A549 (cell line): ENCODE measurements at regions not wholly inside any gene's neighbourhood (a gene's known extent, or its start where the extent isn't known, plus 50 kb on each side); places are given as distances from the start of the nearest gene placed in this dataset.

Source experiments
- ATAC-seq, 2 experiments: fragments of 200-7000 bp in 1 of 2; fragments of >200 bp in 1 of 2; cut with Nextera tagmentation in 1 of 2; cut with Tn5 transposase in 1 of 2; 3 replicates each; pipeline versions ENCODE4 v1.8.0 to v1.9.1; 2018 to 2020; ENCODE audit warnings: mild to moderate bottlenecking in 1 of 2, moderate library complexity in 1 of 2
- CTCF ChIA-PET: fragments of 300-600 bp; sonication (Branson Sonifier 250); formaldehyde crosslinking; extraction: SDS; loops from one replicate; lab custom pipeline; 2021; ENCODE audit warnings: antibody characterized with exemption, inconsistent platforms; lab: Yijun Ruan, JAX
- POLR2A ChIA-PET: fragments of 350-600 bp; formaldehyde crosslinking; extraction: SDS; loops from one replicate; lab custom pipeline; 2021; ENCODE audit warnings: antibody characterized with exemption, inconsistent platforms; lab: Yijun Ruan, JAX
- DNase-seq, 2 experiments: peaks; one replicate each; pipeline versions ENCODE4 v3.0.0 to v3.0.0-alpha.2; 2011 to 2016; ENCODE audit warnings: low read depth in 1 of 2, low spot score in 1 of 2
- FAIRE-seq: peaks from 2 replicates; lab custom pipeline; 2011; peaks lifted over from hg19 to GRCh38; lab: Jason Lieb, UNC
- H3K27ac ChIP-seq, 2 experiments: fragments of >200 bp; sonication (Bioruptor Twin); formaldehyde crosslinking; 3 replicates each; pipeline ENCODE4 v1.5.1; 2016 to 2017
- H3K4me1 ChIP-seq: fragments of >200 bp; sonication (Bioruptor Twin); formaldehyde crosslinking; 3 replicates; pipeline ENCODE4 v1.6.1; 2016
- H3K4me2 ChIP-seq: fragments of >200 bp; sonication (Bioruptor Twin); formaldehyde crosslinking; 3 replicates; pipeline ENCODE4 v1.6.1; 2016
- H3K4me3 ChIP-seq: fragments of >200 bp; sonication (Bioruptor Twin); formaldehyde crosslinking; 3 replicates; pipeline ENCODE4 v1.5.1; 2016
- H3K9me3 ChIP-seq: fragments of >200 bp; sonication (Bioruptor Twin); formaldehyde crosslinking; 3 replicates; pipeline ENCODE4 v1.6.1; 2016
- CHD2 ChIP-seq: fragments of 150-350 bp; IDR thresholded peaks from 2 replicates; pipeline ENCODE4 v1.6.1; 2014; ENCODE audit warnings: low read length; ENCODE audit not compliant: partially characterized antibody
- CTCF ChIP-seq: fragments of >200 bp; sonication (Bioruptor Twin); formaldehyde crosslinking; IDR thresholded peaks from 3 replicates; pipeline ENCODE4 v1.5.1; 2016
- ELK1 ChIP-seq: fragments of 150-350 bp; IDR thresholded peaks from 2 replicates; pipeline ENCODE4 v1.6.1; 2014; ENCODE audit warnings: low read depth, mild to moderate bottlenecking, low read length
- EP300 ChIP-seq, 2 experiments: fragments of >200 bp; sonication (Bioruptor Twin); formaldehyde crosslinking; IDR thresholded peaks; 2 replicates in 1 of 2; 3 replicates in 1 of 2; pipeline ENCODE4 v1.6.1; 2016 to 2017
- HES2 ChIP-seq: fragments of >200 bp; sonication (Bioruptor Twin); formaldehyde crosslinking; IDR thresholded peaks from 2 replicates; pipeline ENCODE4 v1.6.1; 2016
- HEYL ChIP-seq: fragments of 250-450 bp; sonication (Bioruptor Pico); IDR thresholded peaks from 2 replicates; pipeline ENCODE4 v1.8.0; 2021; ENCODE audit warnings: mild to moderate bottlenecking, moderate library complexity
- HMGXB4 ChIP-seq: fragments of 250-450 bp; sonication (Bioruptor Pico); IDR thresholded peaks from 2 replicates; pipeline ENCODE4 v1.5.0; 2021; ENCODE audit warnings: mild to moderate bottlenecking, moderate library complexity, borderline replicate concordance
- HOXA7 ChIP-seq: fragments of 250-450 bp; sonication (Bioruptor Pico); IDR thresholded peaks from 2 replicates; pipeline ENCODE4 v1.5.0; 2020; ENCODE audit warnings: mild to moderate bottlenecking, moderate library complexity
- KDM1A ChIP-seq: fragments of 200-600 bp; sonication (generic); IDR thresholded peaks from 2 replicates; pipeline ENCODE4 v1.6.1; 2016; ENCODE audit warnings: low read depth, mild to moderate bottlenecking
- MAX ChIP-seq: IDR thresholded peaks from 2 replicates; pipeline ENCODE4 v1.6.1; 2012
- MAZ ChIP-seq: fragments of 150-350 bp; IDR thresholded peaks from 2 replicates; pipeline ENCODE4 v1.6.1; 2014; ENCODE audit warnings: antibody characterized with exemption, low read depth, low read length, borderline replicate concordance
- PBX3 ChIP-seq: IDR thresholded peaks from 2 replicates; pipeline ENCODE4 v1.6.1; 2012
- PHF8 ChIP-seq: fragments of 200-600 bp; sonication (generic); IDR thresholded peaks from 2 replicates; pipeline ENCODE4 v1.6.1; 2016; ENCODE audit warnings: low read depth, mild to moderate bottlenecking, antibody characterized with exemption, moderate library complexity, borderline replicate concordance
- RNF2 ChIP-seq: fragments of 200-600 bp; sonication (generic); IDR thresholded peaks from 2 replicates; pipeline ENCODE4 v1.6.1; 2016; ENCODE audit warnings: low read depth, mild to moderate bottlenecking, antibody characterized with exemption, moderate library complexity, borderline replicate concordance
- TFCP2L1 ChIP-seq: fragments of 250-450 bp; sonication (Bioruptor Pico); IDR thresholded peaks from 2 replicates; pipeline ENCODE4 v1.5.0; 2021; ENCODE audit warnings: mild to moderate bottlenecking
- ZNF302 ChIP-seq: fragments of 250-450 bp; sonication (Bioruptor Pico); IDR thresholded peaks from 2 replicates; pipeline ENCODE4 v1.9.0; 2021; ENCODE audit warnings: inconsistent platforms, mild to moderate bottlenecking, moderate library complexity
- WGBS: methylation state at CpG from one replicate; pipeline ENCODE4 v1.1.6; 2017; ENCODE audit errors: missing lambda C conversion rate; 5-methylcytosine and 5-hydroxymethylcytosine counted together

- TF ChIP-seq PBX3, result no peak
- no peak for TF ChIP-seq RNF2
- no peak for TF ChIP-seq TFCP2L1 (CRISPR knock-in tag)
Observed at GRCh38 chr2:117470311-117471095, 344.0 kb upstream of the DDX18 start (continued).

GRCh38 chr2:117481608-117482007, 332.9 kb upstream of the DDX18 start:
- no peak for TF ChIP-seq ZNF302 (CRISPR knock-in tag)
- no peak for TF ChIP-seq RNF2
- TF ChIP-seq MAX, result no peak
- TF ChIP-seq CTCF, result no peak
- TF ChIP-seq EP300 (IDR thresholded peaks at IDR 0.05), result no peak
- TF ChIP-seq PBX3, result no peak
- no peak for TF ChIP-seq PHF8
- no peak for TF ChIP-seq HEYL (CRISPR knock-in tag)
- no peak for TF ChIP-seq HES2
- no peak for TF ChIP-seq MAZ
- no peak for TF ChIP-seq HMGXB4
- TF ChIP-seq CHD2, result no peak
- no peak for TF ChIP-seq ELK1
- no peak for TF ChIP-seq KDM1A
- no peak for TF ChIP-seq TFCP2L1 (CRISPR knock-in tag)
- TF ChIP-seq HOXA7, result no peak
- 0% methylated on average over 1 of the region's 1 CpG for WGBS
- CTCF ChIA-PET, result no interaction called here
- POLR2A ChIA-PET, result no interaction called here
- Histone ChIP-seq H3K4me1 (no peaks in the 10 kb centered on the region), H3K9me3 (no peaks in the 10 kb centered on the region), H3K4me3 (no peak overlapping the region), H3K4me2 (no peak overlapping the region), H3K27ac (no peak overlapping the region)
- DNase-seq, result no peak
- FAIRE-seq, result no peak
- ATAC-seq, result no peak
